Tibial nerve (tissue), 4 donors: ENCODE measurements at regions not wholly inside any gene's neighbourhood (a gene's known extent, or its start where the extent isn't known, plus 50 kb on each side); places are given as distances from the start of the nearest gene placed in this dataset.

Experiments used
- DNase-seq, 2 donors: peaks; one replicate each; pipeline ENCODE4 v3.0.0-alpha.2; 2019; ENCODE audit warnings: low spot score in 2 of 2
- H3K27ac ChIP-seq, 4 donors: fragments of 200-600 bp; sonication (generic) in 3 of 4; one replicate each; pipeline ENCODE4 v1.5.1; 2017 to 2019; ENCODE audit warnings: mild to moderate bottlenecking in 1 of 4
- H3K27me3 ChIP-seq, 2 donors: fragments of 200-600 bp; sonication (generic) in 1 of 2; one replicate each; pipeline versions ENCODE4 v1.5.1 to v1.6.0; 2017 to 2019
- H3K36me3 ChIP-seq, 3 donors: fragments of 200-600 bp; sonication (generic); one replicate each; pipeline ENCODE4 v1.5.1; 2018 to 2019
- H3K4me1 ChIP-seq, 4 donors: fragments of 200-600 bp; sonication (generic) in 3 of 4; one replicate each; pipeline ENCODE4 v1.5.1; 2017 to 2019
- H3K4me3 ChIP-seq, 4 donors: fragments of 200-600 bp; sonication (generic) in 3 of 4; one replicate each; pipeline ENCODE4 v1.5.1; 2017 to 2019; ENCODE audit warnings: mild to moderate bottlenecking in 1 of 4, moderate library complexity in 1 of 4
- H3K9me3 ChIP-seq, 4 donors: fragments of 200-600 bp; sonication (generic) in 3 of 4; one replicate each; pipeline ENCODE4 v1.5.1; 2017 to 2019
- CTCF ChIP-seq, 5 experiments: fragments of 200-600 bp in 3 of 5; fragments of 450-650 bp in 2 of 5; sonication (generic) in 3 of 5; IDR thresholded peaks; one replicate each; pipeline ENCODE4 v1.5.1; 2016 to 2019; ENCODE audit warnings: antibody characterized with exemption in 5 of 5, mild to moderate bottlenecking in 3 of 5, moderate library complexity in 2 of 5
- EP300 ChIP-seq, 2 donors: sonication (generic); formaldehyde crosslinking; IDR thresholded peaks; one replicate each; pipeline ENCODE4 v1.6.1; 2017; ENCODE audit warnings: antibody characterized with exemption in 2 of 2, mild to moderate bottlenecking in 1 of 2
- POLR2A ChIP-seq, 2 donors: fragments of 450-650 bp; IDR thresholded peaks; one replicate each; pipeline ENCODE4 v1.6.1; 2017; ENCODE audit warnings: antibody characterized with exemption in 2 of 2, mild to moderate bottlenecking in 2 of 2, moderate library complexity in 2 of 2
- WGBS, 2 donors: methylation state at CpG; one replicate each; pipeline ENCODE4 v1.1.5; 2018; 5-methylcytosine and 5-hydroxymethylcytosine counted together

- H3K27ac ChIP-seq: no peak overlapping the region
- H3K36me3 ChIP-seq: no peaks in the 10 kb centered on the region
- H3K4me1 ChIP-seq: no peaks in the 10 kb centered on the region
- no peaks in the 10 kb centered on the region for H3K27me3 ChIP-seq
- 66 to 87% methylated on average over 4 of the region's 4 CpGs for WGBS, 2 donors
- TF ChIP-seq EP300 (IDR thresholded peaks at IDR 0.05) (no peak), POLR2A (IDR thresholded peaks at IDR 0.05) (no peak), CTCF (IDR thresholded peaks at IDR 0.05) (no peak)
- DNase-seq: no peak
- H3K9me3 ChIP-seq: no peaks in the 10 kb centered on the region
- no peak overlapping the region for H3K4me3 ChIP-seq
These were observed 388.3 kb downstream of the MFSD1 start for GRCh38 chr3:159189994-159190669.

- no peaks in the 10 kb centered on the region for H3K27me3 ChIP-seq
- no peaks in the 10 kb centered on the region for H3K9me3 ChIP-seq
- no peak overlapping the region for H3K4me3 ChIP-seq
- H3K36me3 ChIP-seq: no peaks in the 10 kb centered on the region
- H3K4me1 ChIP-seq: no peaks in the 10 kb centered on the region
- no peak overlapping the region for H3K27ac ChIP-seq
- no peak for DNase-seq
- TF ChIP-seq EP300 (IDR thresholded peaks at IDR 0.05) (no peak), CTCF (IDR thresholded peaks at IDR 0.05) (no peak), POLR2A (IDR thresholded peaks at IDR 0.05) (no peak)
- WGBS, 2 donors: 45 to 52% methylated on average over 4 of the region's 4 CpGs
These were observed 389.6 kb downstream of the MFSD1 start for GRCh38 chr3:159191447-159191846.

GRCh38 chr3:159196359-159196758 lies 394.5 kb downstream of the MFSD1 start:
- H3K27ac ChIP-seq: no peak overlapping the region
- no peak overlapping the region for H3K4me3 ChIP-seq
- no peaks in the 10 kb centered on the region for H3K36me3 ChIP-seq
- H3K4me1 ChIP-seq: no peaks in the 10 kb centered on the region
- WGBS, 2 donors: 83 to 86% methylated on average over 1 of the region's 1 CpG
- no peaks in the 10 kb centered on the region for H3K27me3 ChIP-seq
- no peak for DNase-seq
- TF ChIP-seq POLR2A (IDR thresholded peaks at IDR 0.05): no peak
- no peak for TF ChIP-seq EP300 (IDR thresholded peaks at IDR 0.05)
- no peak for TF ChIP-seq CTCF (IDR thresholded peaks at IDR 0.05)
- H3K9me3 ChIP-seq: peaks cover 0 to 15% (median 0%) of the 10 kb centered on the region in 4 donors

GRCh38 chr3:159200176-159200575 lies 398.3 kb downstream of the MFSD1 start:
- Histone ChIP-seq H3K27me3 (no peaks in the 10 kb centered on the region), H3K4me3 (no peak overlapping the region), H3K4me1 (no peaks in the 10 kb centered on the region), H3K9me3 (peaks cover 0 to 15% (median 0%) of the 10 kb centered on the region in 4 donors), H3K27ac (no peak overlapping the region), H3K36me3 (no peaks in the 10 kb centered on the region)
- no peak for DNase-seq
- WGBS, 2 donors: 77 to 84% methylated on average over 3 of the region's 3 CpGs
- TF ChIP-seq EP300 (IDR thresholded peaks at IDR 0.05) (no peak), POLR2A (IDR thresholded peaks at IDR 0.05) (no peak), CTCF (IDR thresholded peaks at IDR 0.05) (no peak)

- WGBS, 2 donors: 49 to 51% methylated on average over 2 of the region's 2 CpGs
- no peak for DNase-seq
- TF ChIP-seq EP300 (IDR thresholded peaks at IDR 0.05): no peak
- no peak for TF ChIP-seq CTCF (IDR thresholded peaks at IDR 0.05)
These were observed 406.2 kb downstream of the MFSD1 start for GRCh38 chr3:159208050-159208449.

More at GRCh38 chr3:159208050-159208449, 406.2 kb downstream of the MFSD1 start:
- no peaks in the 10 kb centered on the region for H3K36me3 ChIP-seq
- no peaks in the 10 kb centered on the region for H3K27me3 ChIP-seq
- no peaks in the 10 kb centered on the region for H3K9me3 ChIP-seq
- no peaks in the 10 kb centered on the region for H3K4me1 ChIP-seq
- H3K27ac ChIP-seq: no peak overlapping the region
- no peak overlapping the region for H3K4me3 ChIP-seq
